Ovary (tissue), 3 donors: ENCODE measurements at regions not wholly inside any gene's neighbourhood (a gene's known extent, or its start where the extent isn't known, plus 50 kb on each side); places are given as distances from the start of the nearest gene placed in this dataset.

Experiments
- CTCF ChIP-seq, 3 donors: fragments of 450-650 bp in 2 of 3; fragments of 200-600 bp in 1 of 3; IDR thresholded peaks; one replicate each; pipeline versions ENCODE4 v1.5.1 to v1.8.0; 2016 to 2022; ENCODE audit warnings: antibody characterized with exemption in 3 of 3, mild to moderate bottlenecking in 1 of 3
- EP300 ChIP-seq: sonication (generic); formaldehyde crosslinking; IDR thresholded peaks from one replicate; pipeline ENCODE4 v1.6.1; 2017; ENCODE audit warnings: antibody characterized with exemption
- POLR2A ChIP-seq: fragments of 450-650 bp; IDR thresholded peaks from one replicate; pipeline ENCODE4 v1.6.1; 2017; ENCODE audit warnings: antibody characterized with exemption, mild to moderate bottlenecking, moderate library complexity
- donor health status: DM: no; HTN: no; CAD: no.

GRCh38 chr4:29085748-29086147 lies 1634.4 kb upstream of the PCDH7 start:
- TF ChIP-seq CTCF (IDR thresholded peaks at IDR 0.05) (no peak), POLR2A (no peak), EP300 (no peak)
